ENCODE measurements at regions not wholly inside any gene's neighbourhood (a gene's known extent, or its start where the extent isn't known, plus 50 kb on each side); places are given as distances from the start of the nearest gene placed in this dataset.

DNA sequence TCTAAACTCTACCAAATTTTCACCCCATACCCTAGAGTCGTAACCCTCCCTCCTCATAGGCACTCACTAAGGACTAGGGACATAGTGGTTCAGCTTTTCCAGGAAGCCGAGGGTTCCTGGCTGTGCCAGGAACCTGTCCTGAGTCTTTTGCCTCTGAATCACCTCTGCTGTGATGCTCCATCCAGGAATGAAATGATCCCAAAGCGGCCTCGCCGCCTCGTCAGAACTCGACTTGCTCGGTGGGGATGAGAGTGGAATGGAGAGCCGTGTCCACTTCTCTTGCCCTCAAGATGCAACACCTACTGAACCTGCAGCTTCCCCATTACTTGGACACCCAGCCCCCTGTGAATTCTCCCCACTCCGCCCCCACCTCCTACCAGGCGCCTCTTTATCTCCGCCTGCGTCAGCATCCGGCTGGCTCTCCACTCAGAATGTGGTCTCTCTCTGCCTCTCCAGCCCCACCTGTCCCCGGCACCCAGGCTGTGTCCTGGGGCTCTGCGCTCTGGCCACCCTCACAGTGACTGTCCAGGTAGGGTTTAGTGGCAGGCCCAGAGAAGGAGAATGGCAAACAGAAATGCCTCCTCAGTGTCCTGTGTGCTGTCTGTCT is 366.1 kb upstream of the ZNF32 start:
- Histone ChIP-seq H3K27me3 (no peaks in the 10 kb centered on the region), H3K4me1 (peaks cover 7% of the 10 kb centered on the region; the same call in 1 of the 2 replicates), H3K9me3 (no peaks in the 10 kb centered on the region), H3K36me3 (no peaks in the 10 kb centered on the region), H3K4me3 (ENCODE audit: low read depth, low read length) (no peak overlapping the region)
- TF ChIP-seq, protein P1, sequence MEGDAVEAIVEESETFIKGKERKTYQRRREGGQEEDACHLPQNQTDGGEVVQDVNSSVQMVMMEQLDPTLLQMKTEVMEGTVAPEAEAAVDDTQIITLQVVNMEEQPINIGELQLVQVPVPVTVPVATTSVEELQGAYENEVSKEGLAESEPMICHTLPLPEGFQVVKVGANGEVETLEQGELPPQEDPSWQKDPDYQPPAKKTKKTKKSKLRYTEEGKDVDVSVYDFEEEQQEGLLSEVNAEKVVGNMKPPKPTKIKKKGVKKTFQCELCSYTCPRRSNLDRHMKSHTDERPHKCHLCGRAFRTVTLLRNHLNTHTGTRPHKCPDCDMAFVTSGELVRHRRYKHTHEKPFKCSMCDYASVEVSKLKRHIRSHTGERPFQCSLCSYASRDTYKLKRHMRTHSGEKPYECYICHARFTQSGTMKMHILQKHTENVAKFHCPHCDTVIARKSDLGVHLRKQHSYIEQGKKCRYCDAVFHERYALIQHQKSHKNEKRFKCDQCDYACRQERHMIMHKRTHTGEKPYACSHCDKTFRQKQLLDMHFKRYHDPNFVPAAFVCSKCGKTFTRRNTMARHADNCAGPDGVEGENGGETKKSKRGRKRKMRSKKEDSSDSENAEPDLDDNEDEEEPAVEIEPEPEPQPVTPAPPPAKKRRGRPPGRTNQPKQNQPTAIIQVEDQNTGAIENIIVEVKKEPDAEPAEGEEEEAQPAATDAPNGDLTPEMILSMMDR (IDR thresholded peaks at IDR 0.05; ENCODE audit: low read depth, low read length): no peak
- no peak for DNase-seq

DNA sequence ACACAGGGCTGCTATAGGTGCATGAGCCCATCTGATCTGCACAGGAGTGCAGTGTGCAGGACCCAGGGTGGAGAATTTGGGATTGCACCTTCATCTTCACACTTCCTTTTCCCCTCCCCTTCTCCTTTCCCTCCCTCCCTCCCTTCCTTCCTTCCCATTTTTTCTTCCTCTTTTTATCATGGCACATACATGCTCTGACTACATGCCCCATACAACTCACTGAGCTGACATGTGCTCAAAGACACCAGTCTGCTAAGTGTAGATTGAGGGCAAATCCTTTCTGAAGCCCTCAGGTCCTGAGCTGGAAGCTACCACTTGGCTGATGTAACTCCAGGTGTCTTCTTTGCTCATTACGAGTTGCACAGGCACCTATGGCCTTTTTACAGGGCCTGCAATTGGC is 365.3 kb upstream of the ZNF32 start:
- H3K4me1 ChIP-seq: peaks cover 7% of the 10 kb centered on the region; the same call in 1 of the 2 replicates
- TF ChIP-seq, protein P1 (IDR thresholded peaks at IDR 0.05; ENCODE audit: low read depth, low read length): no peak
- no peaks in the 10 kb centered on the region for H3K27me3 ChIP-seq
- H3K36me3 ChIP-seq: no peaks in the 10 kb centered on the region
- H3K9me3 ChIP-seq: no peaks in the 10 kb centered on the region
- H3K4me3 ChIP-seq (ENCODE audit: low read depth, low read length): no peak overlapping the region
- DNase-seq: no peak

DNA sequence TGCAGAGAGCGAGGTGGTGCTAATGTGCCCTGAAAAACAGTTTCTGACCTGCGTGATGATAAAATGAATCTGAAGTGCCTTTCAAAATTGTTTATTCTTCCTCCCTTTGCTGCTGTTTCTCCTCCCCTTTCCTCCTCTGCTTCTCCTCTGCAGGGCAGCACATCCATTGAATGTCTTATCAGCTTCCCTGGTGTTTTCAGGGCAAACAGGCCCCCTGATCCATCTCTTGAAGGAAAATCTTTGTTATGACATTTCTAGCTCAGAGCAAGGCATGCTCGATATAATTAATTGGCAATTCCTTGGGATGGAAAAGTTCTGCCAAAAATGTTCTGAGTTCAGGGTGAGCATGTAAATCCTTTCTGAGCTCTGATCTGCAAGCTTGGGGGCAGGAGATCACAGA is 364.2 kb upstream of the ZNF32 start:
- Histone ChIP-seq H3K27me3 (no peaks in the 10 kb centered on the region), H3K4me3 (ENCODE audit: low read depth, low read length) (no peak overlapping the region), H3K9me3 (no peaks in the 10 kb centered on the region), H3K36me3 (no peaks in the 10 kb centered on the region), H3K4me1 (peaks cover 7% of the 10 kb centered on the region; the same call in 1 of the 2 replicates)
- DNase-seq: no peak
- TF ChIP-seq, protein P1 (IDR thresholded peaks at IDR 0.05; ENCODE audit: low read depth, low read length): no peak

DNA sequence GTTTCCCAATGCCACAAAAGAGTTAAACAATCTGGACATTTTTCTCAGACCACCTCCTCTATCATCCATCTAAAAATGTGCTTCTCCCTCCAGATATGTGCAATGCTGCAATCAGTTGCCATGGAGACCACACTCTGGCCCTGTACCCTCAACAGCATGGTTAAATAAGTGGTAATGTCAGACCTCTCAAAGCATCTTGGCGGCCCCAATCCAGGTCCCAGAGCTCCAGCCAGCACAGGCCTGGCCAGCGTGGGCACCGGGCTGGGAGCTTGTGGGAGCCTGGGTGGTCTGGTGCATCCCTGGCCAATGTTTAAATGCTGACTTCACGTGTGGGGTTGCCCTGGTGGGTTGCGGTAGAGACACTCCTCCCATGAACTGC is 362.9 kb upstream of the ZNF32 start:
- TF ChIP-seq, protein P1 (IDR thresholded peaks at IDR 0.05; ENCODE audit: low read depth, low read length): no peak
- Histone ChIP-seq H3K36me3 (no peaks in the 10 kb centered on the region), H3K4me3 (ENCODE audit: low read depth, low read length) (no peak overlapping the region), H3K4me1 (peaks cover 7% of the 10 kb centered on the region; the same call in 1 of the 2 replicates), H3K9me3 (no peaks in the 10 kb centered on the region), H3K27me3 (no peaks in the 10 kb centered on the region)
- DNase-seq: no peak

DNA sequence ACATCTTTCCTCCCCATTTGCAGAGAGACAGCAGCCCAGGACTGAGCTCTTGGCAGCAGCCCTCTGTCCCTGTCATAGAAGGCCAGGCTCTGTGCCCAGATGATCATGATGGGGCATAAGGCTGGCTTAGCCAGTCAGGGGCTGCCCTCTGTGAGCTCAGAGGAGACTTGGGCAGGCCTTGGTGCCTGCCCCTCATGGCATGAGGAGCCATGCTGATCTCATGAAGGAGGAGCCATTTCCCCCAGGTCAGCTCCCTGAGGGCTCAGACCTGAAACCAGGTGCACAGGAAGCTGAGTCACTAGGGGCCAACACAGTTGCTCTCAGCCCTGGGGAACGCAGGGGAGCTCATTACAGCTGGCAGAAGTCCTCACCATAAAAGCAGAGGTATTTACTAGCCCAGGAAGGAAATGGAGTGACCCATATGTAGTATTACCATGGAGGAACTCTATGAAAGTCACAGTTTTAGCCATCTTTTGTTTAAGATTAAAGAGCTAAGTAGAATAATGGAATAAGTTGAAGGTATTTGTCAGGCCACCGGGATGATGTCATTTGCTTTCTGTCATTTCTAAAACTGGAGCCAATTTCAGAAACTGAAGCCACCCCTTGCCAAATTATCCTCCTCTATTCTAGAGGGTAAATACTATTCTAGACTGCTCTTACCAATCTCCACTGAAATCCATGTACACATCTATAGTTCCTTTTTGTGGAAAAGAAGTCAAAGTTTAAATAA is 362.4 kb upstream of the ZNF32 start:
- H3K9me3 ChIP-seq: no peaks in the 10 kb centered on the region
- TF ChIP-seq, protein P1 (IDR thresholded peaks at IDR 0.05; ENCODE audit: low read depth, low read length): no peak
- DNase-seq: no peak
- peaks cover 7% of the 10 kb centered on the region; the same call in 1 of the 2 replicates for H3K4me1 ChIP-seq
- no peak overlapping the region for H3K4me3 ChIP-seq (ENCODE audit: low read depth, low read length)
- H3K27me3 ChIP-seq: no peaks in the 10 kb centered on the region
- no peaks in the 10 kb centered on the region for H3K36me3 ChIP-seq
